NCI-H526 treated with DMSO at 0.1 percent for 48 hours (cell line): ENCODE measurements at regions not wholly inside any gene's neighbourhood (a gene's known extent, or its start where the extent isn't known, plus 50 kb on each side); places are given as distances from the start of the nearest gene placed in this dataset.
A peak's percentile ranks its signal among the peaks of the same experiment; 100 is the strongest.
"Not testable (repeated sequence)": the region's sequence is repeated elsewhere in the genome, so short reads cannot be mapped to it uniquely, and the experiment has no call there.

Experiments used
- DNase-seq: peaks from one replicate; lab custom pipeline; 2025; lab: John Stamatoyannopoulos, UW

GRCh38 chr10:20615395-20615794 lies 281.7 kb downstream of the NEBL start:
- no peak for DNase-seq

DNA sequence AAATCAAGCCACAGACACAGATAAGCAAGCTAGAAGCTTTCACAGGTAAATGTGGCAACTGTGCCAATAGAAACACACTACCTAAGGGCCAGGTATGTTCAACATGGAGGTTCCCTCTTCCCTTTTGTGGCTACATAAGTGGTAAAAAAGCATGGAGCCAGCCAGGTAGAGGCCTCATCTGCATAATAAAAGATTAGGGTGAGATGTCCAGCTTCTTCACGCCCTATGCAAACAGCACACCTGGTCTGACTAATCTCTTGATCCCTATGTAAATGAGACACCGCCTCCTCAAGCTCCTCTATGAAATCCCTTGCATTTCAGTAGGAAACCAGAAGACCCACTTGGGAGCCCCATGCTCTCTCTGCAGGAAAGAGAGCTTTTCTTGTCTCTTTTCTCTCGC lies 282.2 kb downstream of the NEBL start:
- no peak for DNase-seq

DNA sequence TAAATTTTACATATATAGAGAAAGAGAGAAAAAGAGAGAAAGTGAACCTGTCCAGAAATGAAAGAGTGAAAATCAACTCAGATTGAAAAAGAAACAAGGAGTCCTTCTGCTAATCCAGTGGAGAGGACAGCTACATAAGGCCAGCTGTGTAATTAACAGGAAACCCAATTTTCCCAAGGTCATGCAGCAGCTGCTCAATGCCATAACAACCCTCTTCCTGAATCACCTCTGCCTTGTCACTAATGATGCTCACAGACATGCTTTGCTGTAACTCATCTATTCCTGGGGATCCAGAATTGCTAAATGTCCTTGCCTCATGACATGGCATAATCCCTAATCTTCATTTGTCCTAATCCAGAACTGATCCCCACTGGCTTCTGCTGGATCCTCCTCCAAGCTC lies 288.6 kb downstream of the NEBL start:
- DNase-seq: no peak

GRCh38 chr10:20606985-20607384 lies 290.1 kb downstream of the NEBL start:
- DNase-seq: no peak

- no peak for DNase-seq
Observed at GRCh38 chr10:20601941-20602461, 295.1 kb downstream of the NEBL start.

DNA sequence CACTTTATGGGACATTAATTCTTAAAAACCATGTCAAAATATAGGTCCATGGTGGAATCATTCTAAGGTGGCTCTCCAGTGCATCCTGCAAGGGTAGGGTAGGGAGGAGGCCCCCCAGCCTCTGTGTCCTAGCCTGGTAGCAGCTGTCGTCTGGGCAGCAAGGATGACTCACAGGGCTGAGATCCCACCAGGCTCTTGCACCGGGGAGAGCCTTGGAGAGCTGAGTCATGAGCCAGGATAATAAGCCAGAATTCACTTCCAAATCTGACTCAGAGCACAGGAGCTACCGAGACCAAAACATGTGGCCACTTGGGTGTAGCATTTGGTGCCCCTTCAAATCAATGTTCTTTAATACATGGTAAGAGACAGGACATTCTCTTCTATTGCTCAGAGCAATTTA lies 298.5 kb downstream of the NEBL start:
- no peak for DNase-seq

DNA sequence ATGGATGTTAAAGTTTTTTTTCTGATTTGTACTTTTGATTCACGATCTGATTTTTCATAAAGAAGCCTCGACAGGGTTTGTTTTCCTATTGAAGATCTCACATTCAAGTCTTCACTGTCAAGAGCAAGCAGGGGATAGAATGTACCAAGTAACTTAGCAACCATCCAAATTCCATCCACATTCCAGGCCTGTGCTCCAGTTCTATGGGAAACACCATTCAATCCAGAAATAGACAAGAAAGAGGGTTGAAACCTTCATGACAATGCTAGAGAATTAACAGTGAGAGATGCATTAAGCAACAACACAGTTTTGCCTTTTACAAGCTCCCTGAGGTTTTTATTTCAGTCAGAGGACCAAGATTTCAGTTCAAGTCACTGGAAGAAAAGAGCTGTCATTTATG lies 300.2 kb downstream of the NEBL start:
- DNase-seq: no peak

GRCh38 chr10:20596065-20596755 lies 300.9 kb downstream of the NEBL start:
- DNase-seq: no peak

- no peak for DNase-seq
Observed at GRCh38 chr10:20593649-20594048, 303.5 kb downstream of the NEBL start.

- no peak for DNase-seq
Observed at GRCh38 chr10:20582041-20582440, 315.1 kb downstream of the NEBL start.

DNA sequence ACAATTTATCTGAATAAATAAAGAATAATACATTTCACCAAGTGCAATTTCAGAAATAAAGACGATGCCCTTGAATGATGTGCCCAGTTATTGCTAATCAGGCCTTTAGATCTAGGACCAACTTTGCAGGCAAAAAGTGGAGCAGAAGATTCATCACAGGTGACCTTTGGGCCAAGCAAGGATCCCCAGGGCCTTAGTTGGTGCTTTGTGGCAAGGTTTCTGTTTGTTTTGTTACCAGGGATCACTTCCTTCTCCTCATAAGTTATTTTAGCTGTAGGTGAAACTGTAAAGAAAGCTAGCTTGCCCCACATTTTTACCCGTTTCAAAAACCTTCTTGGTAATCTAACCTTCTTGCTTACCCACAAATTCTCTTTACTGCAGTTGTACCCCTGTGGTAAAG lies 323.2 kb downstream of the NEBL start:
- no peak for DNase-seq

- DNase-seq: not testable (repeated sequence)
Observed at GRCh38 chr10:20555990-20556389, 341.1 kb downstream of the NEBL start.

DNA sequence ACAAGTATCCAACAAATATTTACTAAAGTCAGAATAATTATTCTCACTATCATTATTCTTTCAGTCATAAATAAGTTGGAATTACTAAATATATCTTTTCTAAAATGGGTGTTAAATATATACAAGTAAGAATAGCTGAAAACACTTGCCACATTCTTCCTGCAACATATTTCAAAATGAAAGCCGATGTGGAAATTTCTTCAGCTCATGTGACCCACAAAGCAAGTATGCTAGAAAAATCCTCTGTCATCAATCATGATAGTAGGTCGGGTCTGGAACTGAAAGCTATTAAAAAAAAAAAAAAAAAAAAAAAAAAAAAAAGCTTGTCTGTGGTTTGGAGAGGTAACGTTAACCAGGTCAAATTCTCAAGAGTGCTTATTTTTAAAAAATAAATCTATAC lies 344.7 kb downstream of the NEBL start:
- no peak for DNase-seq

- no peak for DNase-seq
Observed at GRCh38 chr10:20551761-20552160, 345.4 kb downstream of the NEBL start.

- DNase-seq: no peak
Observed at GRCh38 chr10:20535897-20536881, 360.9 kb downstream of the NEBL start.

- DNase-seq: peak; percentile 14
Observed at GRCh38 chr10:20531241-20531883, 365.7 kb downstream of the NEBL start.

- no peak for DNase-seq
Observed at GRCh38 chr10:20521186-20521585, 375.9 kb downstream of the NEBL start.

GRCh38 chr10:20515654-20516053 lies 381.5 kb downstream of the NEBL start:
- DNase-seq: no peak

DNA sequence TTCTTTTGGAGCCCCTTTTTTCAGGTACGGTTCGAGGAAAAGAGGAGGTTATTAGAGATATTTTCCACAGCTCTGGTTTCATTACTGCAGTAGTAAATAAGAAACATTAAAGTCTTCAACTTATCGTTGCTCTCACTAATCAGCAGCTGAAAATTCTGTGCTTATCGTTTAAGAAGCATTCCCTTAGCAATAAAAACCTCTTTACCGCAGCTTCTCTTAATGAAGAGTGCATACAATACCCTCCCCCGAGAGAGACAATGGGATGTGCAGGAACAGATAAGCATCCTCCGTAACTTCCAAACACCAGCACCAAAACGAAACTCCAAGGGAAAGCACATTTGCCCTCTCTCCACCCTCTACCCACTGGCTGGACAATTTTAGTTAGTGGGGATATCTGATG lies 384.5 kb downstream of the NEBL start:
- no peak for DNase-seq

DNA sequence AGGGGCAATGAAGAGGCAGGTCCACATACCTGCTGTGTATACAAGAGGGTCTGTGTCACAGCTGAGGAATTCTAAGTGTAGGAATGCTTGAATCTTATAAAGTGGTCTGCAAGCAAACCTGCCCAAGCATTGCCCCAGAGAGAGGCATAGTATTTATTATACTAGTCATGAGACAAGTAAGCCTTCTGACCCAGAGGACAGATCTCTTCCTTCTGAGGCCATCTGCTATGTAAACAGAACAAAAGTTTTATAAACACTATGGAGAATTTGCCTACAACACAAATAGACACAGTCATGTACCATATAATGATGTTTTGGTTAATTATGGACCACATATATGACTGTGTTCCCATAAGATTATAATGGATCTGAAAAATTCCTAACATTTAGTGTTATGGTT lies 388.2 kb downstream of the NEBL start:
- DNase-seq: no peak

DNA sequence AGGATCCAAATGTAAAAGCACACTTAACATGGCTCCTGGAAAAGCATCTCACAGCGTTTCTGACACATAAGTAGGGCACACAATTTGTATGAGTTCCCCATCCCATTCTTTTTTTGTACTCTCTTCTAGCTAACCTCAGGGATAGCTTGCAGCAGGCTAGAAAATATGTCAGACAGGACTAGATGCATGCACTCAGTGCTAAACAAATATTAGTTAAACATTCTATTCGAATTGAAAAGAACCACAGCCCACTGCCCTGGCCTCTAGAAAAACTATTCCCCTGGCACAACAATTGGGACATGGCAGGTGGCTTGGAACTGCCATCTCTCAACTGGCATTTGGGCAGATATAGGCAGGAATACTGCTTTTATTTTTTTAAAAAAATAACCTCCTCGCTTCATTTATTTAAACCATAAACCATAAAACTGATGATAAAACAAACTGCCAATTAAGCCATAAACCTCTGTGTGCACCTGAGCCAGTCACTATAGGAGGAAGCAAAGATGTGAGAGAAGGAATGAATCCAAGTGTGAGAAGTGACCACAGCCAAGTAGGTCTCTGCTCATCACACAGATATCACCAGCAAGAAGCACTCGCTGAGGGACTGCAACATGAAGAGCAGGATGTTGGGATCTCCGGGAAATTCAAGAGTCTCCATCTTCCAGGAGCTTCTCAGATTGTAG lies 394.1 kb downstream of the NEBL start:
- DNase-seq: no peak

GRCh38 chr10:20494474-20494873 lies 402.6 kb downstream of the NEBL start:
- no peak for DNase-seq
